Fibroblast of lung (primary cell): ENCODE measurements at regions not wholly inside any gene's neighbourhood (a gene's known extent, or its start where the extent isn't known, plus 50 kb on each side); places are given as distances from the start of the nearest gene placed in this dataset.

Experiments
- CTCF ChIP-seq, 2 donors: IDR thresholded peaks in 1 of 2; conservative IDR thresholded peaks in 1 of 2; 1 replicate in 1 of 2; 2 replicates in 1 of 2; pipeline ENCODE4 v1.5.1; 2011 to 2012; ENCODE audit warnings: low read length in 2 of 2, control low read depth in 1 of 2, inconsistent platforms in 1 of 2, low read depth in 1 of 2, mild to moderate bottlenecking in 1 of 2
- EZH2 ChIP-seq: IDR thresholded peaks from 2 replicates; pipeline ENCODE4 v1.5.1; 2012; ENCODE audit warnings: low read length, control low read depth, mild to moderate bottlenecking; ENCODE audit errors: missing control alignments

- TF ChIP-seq CTCF (conservative IDR thresholded peaks at IDR 0.05 in 1 of 2, IDR thresholded peaks at IDR 0.05 in 1 of 2; ENCODE audit: low read depth in 1 of 2, low read length in 2 of 2) (no peak), EZH2 (no peak)
Observed at GRCh38 chr13:70769817-70770216, 661.6 kb upstream of the KLHL1 start.
